Upper lobe of left lung (tissue), 6 donors: ENCODE measurements at regions not wholly inside any gene's neighbourhood (a gene's known extent, or its start where the extent isn't known, plus 50 kb on each side); places are given as distances from the start of the nearest gene placed in this dataset.

Experiments
- ATAC-seq, 2 donors: fragments of 200-7000 bp; cut with Tn5 transposase; one replicate each; pipeline ENCODE4 v1.9.1; 2022; ENCODE audit warnings: mild to moderate bottlenecking in 2 of 2, moderate library complexity in 2 of 2; ENCODE audit not compliant: low FRiP score in 2 of 2
- DNase-seq, 2 donors: peaks; one replicate each; pipeline ENCODE4 v3.0.0-alpha.2; 2019 to 2020
- H3K27ac ChIP-seq, 4 donors: fragments of 200-600 bp; sonication (generic); one replicate each; pipeline ENCODE4 v1.5.1; 2016 to 2019
- H3K27me3 ChIP-seq, 4 donors: fragments of 200-600 bp; sonication (generic); one replicate each; pipeline ENCODE4 v1.5.1; 2017 to 2019
- H3K36me3 ChIP-seq, 4 donors: fragments of 200-600 bp; sonication (generic); one replicate each; pipeline ENCODE4 v1.5.1; 2016 to 2019
- H3K4me1 ChIP-seq, 4 donors: fragments of 200-600 bp; sonication (generic); one replicate each; pipeline ENCODE4 v1.5.1; 2018 to 2019
- H3K4me3 ChIP-seq, 4 donors: fragments of 200-600 bp; sonication (generic); one replicate each; pipeline ENCODE4 v1.5.1; 2017 to 2019; ENCODE audit warnings: mild to moderate bottlenecking in 2 of 4, moderate library complexity in 1 of 4
- H3K9me3 ChIP-seq, 4 donors: fragments of 200-600 bp; sonication (generic); one replicate each; pipeline ENCODE4 v1.5.1; 2018 to 2019
- EP300 ChIP-seq, 4 donors: sonication (generic); formaldehyde crosslinking; IDR thresholded peaks; one replicate each; pipeline ENCODE4 v1.5.1; 2017; ENCODE audit warnings: antibody characterized with exemption in 4 of 4, control low read depth in 2 of 4
- POLR2A ChIP-seq, 4 donors: fragments of 450-650 bp; IDR thresholded peaks; one replicate each; pipeline ENCODE4 v1.5.1; 2016 to 2017; ENCODE audit warnings: antibody characterized with exemption in 4 of 4, mild to moderate bottlenecking in 2 of 4
- POLR2AphosphoS5 ChIP-seq, 2 donors: sonication (generic); formaldehyde crosslinking; IDR thresholded peaks; one replicate each; pipeline ENCODE4 v1.5.1; 2017; ENCODE audit warnings: antibody characterized with exemption in 2 of 2
- WGBS, 2 donors: methylation state at CpG; one replicate each; pipeline ENCODE4 v1.1.5; 2017 to 2018; 5-methylcytosine and 5-hydroxymethylcytosine counted together
- TF ChIP-seq, protein P1 (sequence below), 6 experiments: fragments of 450-650 bp in 4 of 6; fragments of 200-600 bp in 2 of 6; sonication (generic) in 2 of 6; IDR thresholded peaks; one replicate each; pipeline ENCODE4 v1.5.1; 2016 to 2019; ENCODE audit warnings: antibody characterized with exemption in 6 of 6
- donor health status: DM: no; HTN: no; CAD: no; lungs with moderate emphysema.
- donor health status: DM: no; HTN: yes; CAD: no; lungs with severe emphysema.

GRCh38 chr13:40215747-40216146, 450.7 kb downstream of the FOXO1 start:
- ATAC-seq (no peak), DNase-seq (no peak)
- H3K4me3 ChIP-seq = no peak overlapping the region

GRCh38 chr13:40217675-40218074, 448.8 kb downstream of the FOXO1 start:
- ATAC-seq (no peak), DNase-seq (no peak)
- Histone ChIP-seq H3K36me3 (no peaks in the 10 kb centered on the region), H3K4me1 (peaks cover 3 to 18% (median 7%) of the 10 kb centered on the region in 4 donors), H3K27me3 (no peaks in the 10 kb centered on the region), H3K4me3 (no peak overlapping the region), H3K9me3 (no peaks in the 10 kb centered on the region), H3K27ac (no peak overlapping the region)
- TF ChIP-seq POLR2AphosphoS5 (IDR thresholded peaks at IDR 0.05) (no peak), POLR2A (IDR thresholded peaks at IDR 0.05) (no peak), EP300 (IDR thresholded peaks at IDR 0.05) (no peak)
- TF ChIP-seq, protein P1, sequence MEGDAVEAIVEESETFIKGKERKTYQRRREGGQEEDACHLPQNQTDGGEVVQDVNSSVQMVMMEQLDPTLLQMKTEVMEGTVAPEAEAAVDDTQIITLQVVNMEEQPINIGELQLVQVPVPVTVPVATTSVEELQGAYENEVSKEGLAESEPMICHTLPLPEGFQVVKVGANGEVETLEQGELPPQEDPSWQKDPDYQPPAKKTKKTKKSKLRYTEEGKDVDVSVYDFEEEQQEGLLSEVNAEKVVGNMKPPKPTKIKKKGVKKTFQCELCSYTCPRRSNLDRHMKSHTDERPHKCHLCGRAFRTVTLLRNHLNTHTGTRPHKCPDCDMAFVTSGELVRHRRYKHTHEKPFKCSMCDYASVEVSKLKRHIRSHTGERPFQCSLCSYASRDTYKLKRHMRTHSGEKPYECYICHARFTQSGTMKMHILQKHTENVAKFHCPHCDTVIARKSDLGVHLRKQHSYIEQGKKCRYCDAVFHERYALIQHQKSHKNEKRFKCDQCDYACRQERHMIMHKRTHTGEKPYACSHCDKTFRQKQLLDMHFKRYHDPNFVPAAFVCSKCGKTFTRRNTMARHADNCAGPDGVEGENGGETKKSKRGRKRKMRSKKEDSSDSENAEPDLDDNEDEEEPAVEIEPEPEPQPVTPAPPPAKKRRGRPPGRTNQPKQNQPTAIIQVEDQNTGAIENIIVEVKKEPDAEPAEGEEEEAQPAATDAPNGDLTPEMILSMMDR (IDR thresholded peaks at IDR 0.05) = no peak
- 71 to 77% methylated on average over 4 of the region's 4 CpGs for WGBS, 2 donors

More at GRCh38 chr13:40215747-40216146, 450.7 kb downstream of the FOXO1 start:
- Histone ChIP-seq H3K27ac (no peak overlapping the region), H3K36me3 (no peaks in the 10 kb centered on the region), H3K4me1 (peaks cover 0 to 5% (median under 1%) of the 10 kb centered on the region in 4 donors), H3K27me3 (no peaks in the 10 kb centered on the region), H3K9me3 (no peaks in the 10 kb centered on the region)
- 90 to 98% methylated on average over 3 of the region's 3 CpGs for WGBS, 2 donors
- TF ChIP-seq POLR2AphosphoS5 (IDR thresholded peaks at IDR 0.05) (no peak), POLR2A (IDR thresholded peaks at IDR 0.05) (no peak), EP300 (IDR thresholded peaks at IDR 0.05) (no peak)
- TF ChIP-seq, protein P1 (IDR thresholded peaks at IDR 0.05) = no peak

GRCh38 chr13:40220299-40220935, 446.0 kb downstream of the FOXO1 start:
- DNase-seq = no peak
- H3K36me3 ChIP-seq = no peaks in the 10 kb centered on the region
- H3K4me1 ChIP-seq = peaks cover 3 to 18% (median 7%) of the 10 kb centered on the region in 4 donors
- no peaks in the 10 kb centered on the region for H3K27me3 ChIP-seq
- TF ChIP-seq EP300 (IDR thresholded peaks at IDR 0.05) = no peak
- WGBS, 2 donors = 86 to 91% methylated on average over 12 of the region's 12 CpGs
- no peak for ATAC-seq
- peak overlapping the region; percentile 66 to 82 (median 71) for H3K27ac ChIP-seq
- H3K4me3 ChIP-seq = no peak overlapping the region
- H3K9me3 ChIP-seq = no peaks in the 10 kb centered on the region

DNA sequence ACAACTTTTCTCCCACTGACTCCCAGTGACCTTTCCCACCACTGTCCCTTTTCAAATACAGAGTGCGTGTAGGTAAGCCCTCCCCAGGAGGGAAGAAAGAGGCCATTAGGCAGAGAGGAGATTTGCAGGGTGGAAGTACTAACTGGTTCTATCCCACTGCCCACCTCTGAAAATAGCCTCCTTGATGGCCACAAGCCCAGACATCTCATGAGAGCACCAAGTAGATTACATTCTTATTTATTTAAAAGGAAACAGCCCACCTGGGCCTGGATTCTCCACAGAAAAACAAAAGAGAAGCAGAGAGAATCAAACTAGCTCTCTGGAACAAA, 445.3 kb downstream of the FOXO1 start:
- Histone ChIP-seq H3K9me3 (no peaks in the 10 kb centered on the region), H3K4me3 (no peak overlapping the region), H3K27me3 (no peaks in the 10 kb centered on the region), H3K36me3 (no peaks in the 10 kb centered on the region), H3K27ac (peak overlapping the region; percentile 66 to 82 (median 71)), H3K4me1 (peaks cover 3 to 18% (median 7%) of the 10 kb centered on the region in 4 donors)
- TF ChIP-seq, protein P1 (IDR thresholded peaks at IDR 0.05) = no peak
- TF ChIP-seq POLR2AphosphoS5 (IDR thresholded peaks at IDR 0.05) (no peak), POLR2A (IDR thresholded peaks at IDR 0.05) (no peak), EP300 (IDR thresholded peaks at IDR 0.05) (no peak)
- ATAC-seq = no peak
- 95 to 100% methylated on average over 1 of the region's 1 CpG for WGBS, 2 donors
- DNase-seq = no peak

GRCh38 chr13:40221460-40222201, 444.8 kb downstream of the FOXO1 start:
- H3K9me3 ChIP-seq = no peaks in the 10 kb centered on the region
- H3K27ac ChIP-seq = peak overlapping the region; percentile 66 to 82 (median 71)
- 51 to 52% methylated on average over 10 of the region's 10 CpGs for WGBS, 2 donors

More at GRCh38 chr13:40221460-40222201, 444.8 kb downstream of the FOXO1 start:
- peak in 1 of 2 donors; percentile 37 for DNase-seq
- Histone ChIP-seq H3K4me1 (peaks cover 3 to 18% (median 7%) of the 10 kb centered on the region in 4 donors), H3K27me3 (no peaks in the 10 kb centered on the region), H3K36me3 (no peaks in the 10 kb centered on the region), H3K4me3 (no peak overlapping the region)
- TF ChIP-seq, protein P1 (IDR thresholded peaks at IDR 0.05) = no peak
- TF ChIP-seq EP300 (IDR thresholded peaks at IDR 0.05) (peak in 3 of 4 donors; percentile 68 to 97 (median 97)), POLR2AphosphoS5 (IDR thresholded peaks at IDR 0.05) (peak; percentile 64 to 83), POLR2A (IDR thresholded peaks at IDR 0.05) (peak in 1 of 4 donors; percentile 22)
- peak; percentile 55 to 77 for ATAC-seq
